K562 (cell line): ENCODE measurements at regions not wholly inside any gene's neighbourhood (a gene's known extent, or its start where the extent isn't known, plus 50 kb on each side); places are given as distances from the start of the nearest gene placed in this dataset.

Experiments
- ATAC-seq: fragments of 200-7000 bp; cut with Tn5 transposase; 3 replicates; pipeline ENCODE4 v1.9.1; 2020; ENCODE audit warnings: moderate library complexity
- BruUV-seq: library from RNA; stranded (reverse); fragments of 400-500 nt; replicated peaks from 2 replicates; lab custom pipeline; 2021; lab: Mats Ljungman, UMichigan
- CTCF ChIA-PET: fragments of 300-600 bp; formaldehyde crosslinking; extraction: SDS; loops from one replicate; lab custom pipeline; 2021; ENCODE audit warnings: low intra/inter-chr PET ratio; lab: Yijun Ruan, JAX
- POLR2A ChIA-PET: fragments of 300-600, 350-650 bp; sonication (Branson Sonifier 250); formaldehyde crosslinking; extraction: SDS; loops from one replicate; lab custom pipeline; 2021; ENCODE audit warnings: antibody characterized with exemption, inconsistent platforms; lab: Yijun Ruan, JAX
- DNase-seq, 4 experiments: peaks; one replicate each; pipeline versions ENCODE4 v3.0.0 to v3.0.0-alpha.2; 2011 to 2018; ENCODE audit warnings: low spot score in 3 of 4, mixed read lengths in 3 of 4; ENCODE audit errors: extremely low read depth in 1 of 4
- FAIRE-seq: peaks from 2 replicates; lab custom pipeline; 2011; peaks lifted over from hg19 to GRCh38; lab: Jason Lieb, UNC
- H2AFZ ChIP-seq: 2 replicates; pipeline ENCODE4 v1.6.0; 2011; ENCODE audit warnings: low read depth, low read length, control low read depth, inconsistent platforms
- H3K27ac ChIP-seq: fragments of 200-600 bp; 3 replicates; pipeline ENCODE4 v1.8.0; 2011; ENCODE audit warnings: low read depth, mild to moderate bottlenecking, control low read depth, inconsistent platforms, low read length, moderate library complexity, mixed read lengths; ENCODE audit errors: extremely low read depth
- H3K27me3 ChIP-seq, 2 experiments: fragments of 300-600 bp in 1 of 2; 2 replicates in 1 of 2; 3 replicates in 1 of 2; pipeline versions ENCODE4 v1.6.0 to v1.8.0; 2011; ENCODE audit warnings: inconsistent platforms in 2 of 2, low read length in 2 of 2, mild to moderate bottlenecking in 1 of 2, mixed read lengths in 1 of 2, moderate library complexity in 1 of 2; ENCODE audit not compliant: control insufficient read depth in 2 of 2, insufficient read depth in 2 of 2
- H3K36me3 ChIP-seq: fragments of 300-600 bp; 3 replicates; pipeline ENCODE4 v1.8.0; 2011; ENCODE audit warnings: mild to moderate bottlenecking, low read length, inconsistent platforms; ENCODE audit not compliant: control insufficient read depth, insufficient read depth
- H3K4me1 ChIP-seq, 2 experiments: fragments of 200-600 bp in 1 of 2; replicated peaks in 1 of 2; 2 replicates in 1 of 2; 3 replicates in 1 of 2; pipeline versions ENCODE4 v1.5.1 to v1.8.0; 2011; ENCODE audit warnings: inconsistent platforms in 2 of 2, low read length in 2 of 2, mild to moderate bottlenecking in 1 of 2, mixed read lengths in 1 of 2, moderate library complexity in 1 of 2; ENCODE audit not compliant: control insufficient read depth in 2 of 2, insufficient read depth in 2 of 2
- H3K4me2 ChIP-seq: 2 replicates; pipeline ENCODE4 v1.6.1; 2011; ENCODE audit warnings: low read length, control low read depth, inconsistent platforms, mixed read lengths; ENCODE audit not compliant: insufficient read depth
- H3K4me3 ChIP-seq: fragments of 200-600 bp; sonication (generic), shearing (Covaris generic); 2 replicates; pipeline ENCODE4 v1.5.1; 2016; ENCODE audit warnings: control low read depth, inconsistent platforms
- H3K79me2 ChIP-seq: fragments of 200-600 bp; 3 replicates; pipeline ENCODE4 v1.8.0; 2011; ENCODE audit warnings: low read length, inconsistent platforms; ENCODE audit not compliant: control insufficient read depth, insufficient read depth
- H3K9ac ChIP-seq, 2 experiments: 2 replicates each; pipeline versions ENCODE4 v1.6.0 to v1.6.1; 2011; ENCODE audit warnings: low read depth in 2 of 2, low read length in 2 of 2, control low read depth in 1 of 2, inconsistent platforms in 1 of 2, mild to moderate bottlenecking in 1 of 2, mixed read lengths in 1 of 2; ENCODE audit not compliant: insufficient read depth in 1 of 2
- H3K9me1 ChIP-seq: one replicate; pipeline ENCODE4 v1.6.0; 2011; ENCODE audit warnings: inconsistent platforms, mild to moderate bottlenecking, low read length, moderate library complexity; ENCODE audit not compliant: control insufficient read depth, insufficient read depth
- H3K9me3 ChIP-seq: replicated peaks from 2 replicates; pipeline ENCODE4 v1.5.1; 2011; ENCODE audit warnings: low read depth, low read length, inconsistent platforms; ENCODE audit not compliant: control insufficient read depth, insufficient read depth
- H4K20me1 ChIP-seq: replicated peaks from 2 replicates; pipeline ENCODE4 v1.6.1; 2011; ENCODE audit warnings: low read length, inconsistent platforms, mixed read lengths; ENCODE audit not compliant: control insufficient read depth, insufficient read depth
- CBFB ChIP-seq: sonication (generic); formaldehyde crosslinking; IDR thresholded peaks from 2 replicates; pipeline ENCODE4 v1.4.0; 2020; ENCODE audit warnings: mild to moderate bottlenecking, missing genetic modification reagents
- TBL1XR1 ChIP-seq, 2 experiments: IDR thresholded peaks; 2 replicates each; pipeline ENCODE4 v1.6.1; 2012; ENCODE audit warnings: improper control_type of control experiment in 2 of 2, low read length in 2 of 2, mild to moderate bottlenecking in 1 of 2
- TFE3 ChIP-seq: fragments of 450-650 bp; formaldehyde crosslinking; IDR thresholded peaks from 2 replicates; pipeline ENCODE4 v1.4.0; 2020; ENCODE audit warnings: mild to moderate bottlenecking, mixed read lengths
- ZNF407 ChIP-seq: fragments of 450-650 bp; IDR thresholded peaks from 2 replicates; pipeline ENCODE4 v1.6.1; 2016; ENCODE audit warnings: low read depth
- WGBS: fragments of 100-300 bp; shearing (Covaris generic); methylation state at CpG from one replicate; pipeline ENCODE4 v1.1.6; 2016; ENCODE audit warnings: low coverage, mixed read lengths; ENCODE audit not compliant: insufficient coverage; ENCODE audit errors: missing lambda C conversion rate; 5-methylcytosine and 5-hydroxymethylcytosine counted together
- in situ Hi-C: fragments of 300-500 bp; cut with MboI; formaldehyde crosslinking; loops from 4 replicates; pipeline ENCODE4 v1.15.0; 2018; ENCODE audit warnings: inconsistent platforms, mixed read lengths
- intact Hi-C: fragments of 100-400 bp; cut with micrococcal nuclease; formaldehyde crosslinking; loops from 2 replicates; pipeline ENCODE4 v1.14.2; 2022

GRCh38 chr10:125543796-125544195 lies 139.2 kb downstream of the TEX36 start:
- H4K20me1 ChIP-seq = no peaks in the 10 kb centered on the region
- ChIA-PET CTCF (no interaction called here), POLR2A (no interaction called here)
- H3K36me3 ChIP-seq = no peaks in the 10 kb centered on the region
- no peaks in the 10 kb centered on the region for H3K9me1 ChIP-seq
- 0% methylated on average over 8 of the region's 10 CpGs for WGBS
- no peaks in the 10 kb centered on the region for H3K9me3 ChIP-seq
- no peaks in the 10 kb centered on the region for H3K4me1 ChIP-seq
- in situ Hi-C loops (no loop called here), intact Hi-C loops (no loop called here)
- BruUV-seq = no TSS peak
- DNase-seq = no peak
- H3K27me3 ChIP-seq = peaks cover 3 to 52% of the 10 kb centered on the region in 2 experiments; a peak in 4 of 5 replicates
- TF ChIP-seq ZNF407 = no peak
- no peak for TF ChIP-seq CBFB (CRISPR knock-in tag)
- no peak for TF ChIP-seq TBL1XR1 (IDR thresholded peaks at IDR 0.05; ENCODE audit: low read length in 2 of 2)
- TF ChIP-seq TFE3 (CRISPR knock-in tag) = peak; percentile 17; the same call in 1 of the 2 replicates
- no peaks in the 10 kb centered on the region for H3K79me2 ChIP-seq
- ATAC-seq = no peak
- no peak overlapping the region for H2AFZ ChIP-seq
- H3K4me3 ChIP-seq = no peak overlapping the region
- no peak for FAIRE-seq
- H3K9ac ChIP-seq = no peak overlapping the region
- H3K4me2 ChIP-seq = no peak overlapping the region
- H3K27ac ChIP-seq = no peak overlapping the region
